Neural progenitor cell (in vitro differentiated cells): ENCODE measurements at regions not wholly inside any gene's neighbourhood (a gene's known extent, or its start where the extent isn't known, plus 50 kb on each side); places are given as distances from the start of the nearest gene placed in this dataset.
A peak's percentile ranks its signal among the peaks of the same experiment; 100 is the strongest.

Source experiments
- DNase-seq: peaks from one replicate; pipeline ENCODE4 v3.0.0-alpha.2; 2016; ENCODE audit warnings: low spot score
- H2AFZ ChIP-seq: fragments of 200-600 bp; sonication (generic); replicated peaks from 2 replicates; pipeline ENCODE4 v1.6.1; 2016; ENCODE audit warnings: antibody characterized with exemption
- H3F3A ChIP-seq: fragments of 200-600 bp; sonication (generic); 2 replicates; pipeline ENCODE4 v1.6.1; 2016; ENCODE audit warnings: antibody characterized with exemption, low read depth
- H3K27ac ChIP-seq: fragments of 200-600 bp; sonication (generic); 2 replicates; pipeline ENCODE4 v1.5.1; 2016; ENCODE audit warnings: mild to moderate bottlenecking
- H3K27me3 ChIP-seq: fragments of 200-600 bp; sonication (generic); 2 replicates; pipeline ENCODE4 v1.6.1; 2016; ENCODE audit warnings: mild to moderate bottlenecking, moderate library complexity
- H3K36me3 ChIP-seq: fragments of 200-600 bp; sonication (generic); 2 replicates; pipeline ENCODE4 v1.5.1; 2016
- H3K4me1 ChIP-seq: fragments of 200-600 bp; sonication (generic); 2 replicates; pipeline ENCODE4 v1.6.1; 2016; ENCODE audit warnings: mixed run types
- H3K4me2 ChIP-seq: fragments of 200-600 bp; sonication (generic); 2 replicates; pipeline ENCODE4 v1.6.1; 2016
- H3K4me3 ChIP-seq: fragments of 200-600 bp; sonication (generic); 2 replicates; pipeline ENCODE4 v1.5.1; 2016
- H3K79me2 ChIP-seq: fragments of 200-600 bp; sonication (generic); 2 replicates; pipeline ENCODE4 v1.6.1; 2016; ENCODE audit warnings: low read depth
- H3K9ac ChIP-seq: fragments of 200-600 bp; sonication (generic); 2 replicates; pipeline ENCODE4 v1.6.1; 2016
- H3K9me3 ChIP-seq: fragments of 200-600 bp; sonication (generic); 2 replicates; pipeline ENCODE4 v1.5.1; 2016; ENCODE audit warnings: low read depth
- H4K20me1 ChIP-seq: fragments of 200-600 bp; sonication (generic); 2 replicates; pipeline ENCODE4 v1.6.1; 2016; ENCODE audit warnings: low read depth
- H3K27ac Mint-ChIP-seq: 3 replicates; pipeline ENCODE4 v1.8.0; 2021; ENCODE audit warnings: mixed read lengths
- H3K27me3 Mint-ChIP-seq: 2 replicates; pipeline ENCODE4 v1.8.0; 2022; ENCODE audit warnings: low read depth, mild to moderate bottlenecking, inconsistent platforms, moderate library complexity, mixed read lengths; ENCODE audit not compliant: insufficient read depth
- H3K36me3 Mint-ChIP-seq: 3 replicates; pipeline ENCODE4 v1.8.0; 2021; ENCODE audit warnings: mixed read lengths
- H3K4me1 Mint-ChIP-seq: 3 replicates; pipeline ENCODE4 v1.8.0; 2021; ENCODE audit warnings: mixed read lengths
- H3K4me3 Mint-ChIP-seq: 3 replicates; pipeline ENCODE4 v1.8.0; 2021; ENCODE audit warnings: mild to moderate bottlenecking, moderate library complexity, mixed read lengths
- H3K9me3 Mint-ChIP-seq: 3 replicates; pipeline ENCODE4 v1.8.0; 2020; ENCODE audit warnings: mixed read lengths
- CTCF ChIP-seq: fragments of 200-600 bp; sonication (generic); IDR thresholded peaks from 2 replicates; pipeline ENCODE4 v1.5.1; 2017; ENCODE audit warnings: antibody characterized with exemption, mild to moderate bottlenecking
- EZH2 ChIP-seq: fragments of 200-600 bp; sonication (generic); IDR thresholded peaks from 2 replicates; pipeline ENCODE4 v1.6.1; 2017; ENCODE audit warnings: antibody characterized with exemption, mild to moderate bottlenecking, moderate library complexity
- EZH2phosphoT487 ChIP-seq: fragments of 200-600 bp; sonication (generic); IDR thresholded peaks from 2 replicates; pipeline ENCODE4 v1.6.1; 2017; ENCODE audit warnings: antibody characterized with exemption

- H3K27me3 ChIP-seq: no peaks in the 10 kb centered on the region
- H2AFZ ChIP-seq: no peak overlapping the region
- Mint-ChIP-seq H3K36me3 (no peaks in the 10 kb centered on the region), H3K4me1 (no peaks in the 10 kb centered on the region), H3K9me3 (no peaks in the 10 kb centered on the region), H3K4me3 (no peak overlapping the region), H3K27me3 (no peaks in the 10 kb centered on the region), H3K27ac (no peak overlapping the region)
- no peaks in the 10 kb centered on the region for H4K20me1 ChIP-seq
- no peak overlapping the region for H3K27ac ChIP-seq
- H3K9me3 ChIP-seq: no peaks in the 10 kb centered on the region
- no peak for DNase-seq
- no peaks in the 10 kb centered on the region for H3K4me1 ChIP-seq
- no peak overlapping the region for H3K9ac ChIP-seq
- no peaks in the 10 kb centered on the region for H3K36me3 ChIP-seq
- H3F3A ChIP-seq: no peaks in the 10 kb centered on the region
- no peak overlapping the region for H3K4me3 ChIP-seq
- H3K4me2 ChIP-seq: no peak overlapping the region
- H3K79me2 ChIP-seq: no peaks in the 10 kb centered on the region
- TF ChIP-seq CTCF (no peak), EZH2 (no peak), EZH2phosphoT487 (no peak)
Observed at GRCh38 chr22:48944433-48944750, 883.3 kb downstream of the BRD1 start.

GRCh38 chr22:48943567-48944432 is 883.9 kb downstream of the BRD1 start:
- no peaks in the 10 kb centered on the region for H3K36me3 ChIP-seq
- no peaks in the 10 kb centered on the region for H4K20me1 ChIP-seq
- no peaks in the 10 kb centered on the region for H3K4me1 Mint-ChIP-seq
- no peaks in the 10 kb centered on the region for H3K36me3 Mint-ChIP-seq
- no peaks in the 10 kb centered on the region for H3K79me2 ChIP-seq
- no peak overlapping the region for H3K27ac ChIP-seq
- no peaks in the 10 kb centered on the region for H3K9me3 Mint-ChIP-seq
- no peaks in the 10 kb centered on the region for H3K4me1 ChIP-seq
- no peaks in the 10 kb centered on the region for H3K9me3 ChIP-seq
- H3K27ac Mint-ChIP-seq: peak overlapping the region; percentile 86
- no peak for TF ChIP-seq EZH2
- TF ChIP-seq CTCF: peak; percentile 61
- DNase-seq: peak; percentile 68
- H3F3A ChIP-seq: no peaks in the 10 kb centered on the region
- H3K9ac ChIP-seq: no peak overlapping the region
- H3K27me3 Mint-ChIP-seq: no peaks in the 10 kb centered on the region
- no peak overlapping the region for H3K4me2 ChIP-seq
- no peaks in the 10 kb centered on the region for H3K27me3 ChIP-seq
- no peak overlapping the region for H2AFZ ChIP-seq
- H3K4me3 Mint-ChIP-seq: no peak overlapping the region
- H3K4me3 ChIP-seq: no peak overlapping the region

GRCh38 chr22:48942698-48943566 is 884.7 kb downstream of the BRD1 start:
- Histone ChIP-seq H3K4me1 (no peaks in the 10 kb centered on the region), H3K27me3 (no peaks in the 10 kb centered on the region), H2AFZ (no peak overlapping the region)

More at GRCh38 chr22:48942698-48943566, 884.7 kb downstream of the BRD1 start:
- H3K36me3 ChIP-seq: no peaks in the 10 kb centered on the region
- no peak overlapping the region for H3K27ac ChIP-seq
- H3K79me2 ChIP-seq: no peaks in the 10 kb centered on the region
- no peak overlapping the region for H3K4me2 ChIP-seq
- no peaks in the 10 kb centered on the region for H4K20me1 ChIP-seq
- TF ChIP-seq CTCF (no peak), EZH2phosphoT487 (no peak), EZH2 (no peak)
- no peak for DNase-seq
- H3K27me3 Mint-ChIP-seq: no peaks in the 10 kb centered on the region
- H3K4me1 Mint-ChIP-seq: no peaks in the 10 kb centered on the region
- H3K9ac ChIP-seq: no peak overlapping the region
- H3K9me3 Mint-ChIP-seq: no peaks in the 10 kb centered on the region
- H3K27ac Mint-ChIP-seq: peak overlapping the region; percentile 86
- H3K4me3 ChIP-seq: no peak overlapping the region
- no peaks in the 10 kb centered on the region for H3K9me3 ChIP-seq
- no peak overlapping the region for H3K4me3 Mint-ChIP-seq
- no peaks in the 10 kb centered on the region for H3F3A ChIP-seq
- H3K36me3 Mint-ChIP-seq: no peaks in the 10 kb centered on the region
